NB4 (cell line): ENCODE measurements at regions not wholly inside any gene's neighbourhood (a gene's known extent, or its start where the extent isn't known, plus 50 kb on each side); places are given as distances from the start of the nearest gene placed in this dataset.

Experiments
- MYC ChIP-seq: IDR thresholded peaks from 2 replicates; pipeline ENCODE4 v1.6.1; 2011; ENCODE audit warnings: low read depth, low read length
- POLR2A ChIP-seq: IDR thresholded peaks from 2 replicates; pipeline ENCODE4 v1.6.1; 2011; ENCODE audit warnings: mild to moderate bottlenecking; ENCODE audit not compliant: insufficient read length; ENCODE audit errors: extremely low read depth
- TF ChIP-seq, protein P1 (sequence below): IDR thresholded peaks from one replicate; pipeline ENCODE4 v1.5.1; 2012; ENCODE audit warnings: low read depth, low read length
- TF ChIP-seq, protein P2 (sequence below): IDR thresholded peaks from 2 replicates; pipeline ENCODE4 v1.6.1; 2011; ENCODE audit warnings: low read depth, low read length

DNA sequence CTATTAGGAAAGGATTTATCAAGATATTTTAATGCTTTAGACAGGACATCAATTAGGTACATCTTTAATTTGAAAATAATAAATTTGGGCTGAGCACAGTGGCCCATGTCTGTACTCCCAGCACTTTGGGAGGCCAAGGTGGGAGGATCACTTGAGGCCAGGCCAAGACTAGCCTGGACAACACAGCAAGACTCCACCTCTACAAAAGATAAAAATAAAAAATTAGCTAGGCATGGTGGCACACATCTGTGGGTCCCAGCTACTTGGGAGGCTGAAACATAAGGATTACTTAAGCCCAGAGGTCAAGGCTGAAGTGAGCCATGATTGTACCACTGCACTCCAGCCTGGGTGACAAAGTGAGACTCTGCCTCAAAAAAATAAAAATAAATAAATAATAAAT is 59.6 kb upstream of the IRF2 start:
- TF ChIP-seq, protein P1, sequence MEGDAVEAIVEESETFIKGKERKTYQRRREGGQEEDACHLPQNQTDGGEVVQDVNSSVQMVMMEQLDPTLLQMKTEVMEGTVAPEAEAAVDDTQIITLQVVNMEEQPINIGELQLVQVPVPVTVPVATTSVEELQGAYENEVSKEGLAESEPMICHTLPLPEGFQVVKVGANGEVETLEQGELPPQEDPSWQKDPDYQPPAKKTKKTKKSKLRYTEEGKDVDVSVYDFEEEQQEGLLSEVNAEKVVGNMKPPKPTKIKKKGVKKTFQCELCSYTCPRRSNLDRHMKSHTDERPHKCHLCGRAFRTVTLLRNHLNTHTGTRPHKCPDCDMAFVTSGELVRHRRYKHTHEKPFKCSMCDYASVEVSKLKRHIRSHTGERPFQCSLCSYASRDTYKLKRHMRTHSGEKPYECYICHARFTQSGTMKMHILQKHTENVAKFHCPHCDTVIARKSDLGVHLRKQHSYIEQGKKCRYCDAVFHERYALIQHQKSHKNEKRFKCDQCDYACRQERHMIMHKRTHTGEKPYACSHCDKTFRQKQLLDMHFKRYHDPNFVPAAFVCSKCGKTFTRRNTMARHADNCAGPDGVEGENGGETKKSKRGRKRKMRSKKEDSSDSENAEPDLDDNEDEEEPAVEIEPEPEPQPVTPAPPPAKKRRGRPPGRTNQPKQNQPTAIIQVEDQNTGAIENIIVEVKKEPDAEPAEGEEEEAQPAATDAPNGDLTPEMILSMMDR: no peak
- TF ChIP-seq POLR2A: no peak
- TF ChIP-seq, protein P2, sequence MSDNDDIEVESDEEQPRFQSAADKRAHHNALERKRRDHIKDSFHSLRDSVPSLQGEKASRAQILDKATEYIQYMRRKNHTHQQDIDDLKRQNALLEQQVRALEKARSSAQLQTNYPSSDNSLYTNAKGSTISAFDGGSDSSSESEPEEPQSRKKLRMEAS: no peak
- TF ChIP-seq MYC: no peak
